ENCODE measurements at regions not wholly inside any gene's neighbourhood (a gene's known extent, or its start where the extent isn't known, plus 50 kb on each side); places are given as distances from the start of the nearest gene placed in this dataset.

DNA sequence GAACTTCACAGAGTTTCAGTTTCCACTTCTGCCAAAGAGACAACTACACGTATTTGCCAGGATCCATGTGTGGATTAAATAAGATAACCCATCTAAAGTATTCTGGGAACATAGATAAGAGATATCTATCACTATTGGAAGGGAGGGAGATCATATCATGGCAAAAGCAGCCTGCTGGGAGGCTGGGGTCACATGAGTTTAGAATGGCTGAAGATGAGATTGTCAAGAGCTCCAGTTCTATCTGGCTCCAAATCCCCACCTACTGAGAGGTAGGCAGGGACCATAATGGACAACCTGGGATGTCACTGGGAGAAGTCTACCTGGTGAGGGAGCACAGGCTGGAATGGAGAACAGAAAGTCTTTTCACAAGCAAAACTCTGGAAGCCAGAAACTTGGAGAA lies 192.6 kb upstream of the ST6GAL2 start:
- H3K9me3 Mint-ChIP-seq = peaks cover 2% of the 10 kb centered on the region
- no peaks in the 10 kb centered on the region for H3K27me3 Mint-ChIP-seq
- H3K4me1 Mint-ChIP-seq = no peaks in the 10 kb centered on the region
- no peak for DNase-seq
- CTCF ChIA-PET = no interaction called here
- H3K4me3 Mint-ChIP-seq = no peak overlapping the region
- H3K36me3 Mint-ChIP-seq = no peaks in the 10 kb centered on the region
- H3K27ac Mint-ChIP-seq = no peak overlapping the region

DNA sequence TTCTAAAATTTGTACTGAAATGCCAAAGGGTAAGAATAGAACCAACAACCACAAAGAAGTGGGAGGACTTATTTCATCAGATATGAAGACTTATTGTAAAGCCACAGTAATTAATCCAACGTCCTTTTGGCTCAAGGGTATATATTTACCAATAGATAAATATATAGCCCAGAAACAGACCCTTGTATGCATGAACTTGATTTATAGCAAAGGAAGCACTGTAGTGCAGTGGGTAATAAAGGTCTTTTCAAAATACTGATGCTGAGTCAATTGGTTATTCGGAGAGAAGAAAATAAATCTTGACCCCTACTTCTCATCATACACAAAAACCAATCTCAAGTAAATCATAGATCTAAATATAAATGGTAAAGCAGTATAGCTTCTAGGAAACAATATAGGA lies 200.5 kb upstream of the ST6GAL2 start:
- Mint-ChIP-seq H3K4me1 (no peaks in the 10 kb centered on the region), H3K9me3 (no peaks in the 10 kb centered on the region), H3K27ac (no peak overlapping the region), H3K36me3 (no peaks in the 10 kb centered on the region), H3K4me3 (no peak overlapping the region), H3K27me3 (no peaks in the 10 kb centered on the region)
- CTCF ChIA-PET = no interaction called here
- DNase-seq = no peak

DNA sequence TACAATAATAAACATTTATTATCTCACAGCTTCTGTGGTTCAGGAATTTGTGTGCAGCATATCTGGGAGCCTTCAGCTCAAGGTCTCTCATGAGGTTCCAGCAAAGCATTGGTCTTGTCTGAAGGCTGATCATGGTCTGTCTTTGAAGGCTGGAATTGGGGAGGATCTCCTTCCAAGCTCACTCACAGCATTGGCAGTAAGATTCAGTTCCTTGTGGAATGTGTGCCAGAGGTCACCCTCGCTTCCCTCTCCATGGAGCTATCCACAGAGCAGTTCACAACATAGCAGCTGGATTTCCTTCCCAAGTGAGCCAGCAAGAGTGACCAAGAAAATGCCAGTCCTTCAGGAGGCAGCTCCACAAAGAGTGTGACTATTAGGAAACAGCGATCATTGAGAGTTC lies 202.2 kb upstream of the ST6GAL2 start:
- Mint-ChIP-seq H3K4me1 (no peaks in the 10 kb centered on the region), H3K4me3 (no peak overlapping the region), H3K27ac (no peak overlapping the region), H3K9me3 (no peaks in the 10 kb centered on the region), H3K36me3 (no peaks in the 10 kb centered on the region), H3K27me3 (no peaks in the 10 kb centered on the region)
- CTCF ChIA-PET = no interaction called here
- DNase-seq = no peak

DNA sequence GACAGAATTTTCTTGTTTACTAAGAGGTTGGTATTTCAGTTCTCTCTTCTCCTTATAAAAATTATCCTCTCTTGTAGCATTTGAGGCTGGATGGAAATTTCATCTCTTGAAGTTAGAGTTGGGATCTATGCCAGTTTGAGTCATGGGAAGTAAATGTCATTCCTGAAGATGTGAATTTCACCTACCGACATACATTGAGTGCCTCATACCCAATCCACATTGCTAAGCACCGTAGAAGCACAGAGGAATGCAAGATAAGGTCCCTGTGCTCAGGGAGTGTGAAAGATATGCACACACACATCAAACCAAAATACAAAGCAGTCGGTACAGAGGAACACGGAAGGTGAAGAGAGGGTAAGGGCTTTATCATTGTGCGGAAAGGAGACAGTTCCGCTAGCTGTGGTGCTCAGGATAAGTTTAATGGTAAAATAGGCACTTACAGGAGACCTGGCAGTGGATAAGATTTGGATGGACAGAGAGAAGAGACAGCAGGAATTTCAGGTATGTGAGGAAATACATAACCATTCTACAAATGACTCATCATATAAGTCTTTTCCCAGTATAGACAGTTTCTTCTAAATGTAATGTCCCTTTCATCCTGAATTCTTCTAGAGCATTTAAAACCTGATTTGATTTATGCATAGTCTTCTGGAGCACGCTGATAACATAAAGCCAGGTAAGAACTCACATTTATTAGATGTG lies 205.3 kb upstream of the ST6GAL2 start:
- H3K4me3 Mint-ChIP-seq = no peak overlapping the region
- CTCF ChIA-PET = no interaction called here
- no peaks in the 10 kb centered on the region for H3K27me3 Mint-ChIP-seq
- no peaks in the 10 kb centered on the region for H3K36me3 Mint-ChIP-seq
- no peak for DNase-seq
- H3K4me1 Mint-ChIP-seq = no peaks in the 10 kb centered on the region
- H3K27ac Mint-ChIP-seq = no peak overlapping the region
- no peaks in the 10 kb centered on the region for H3K9me3 Mint-ChIP-seq

DNA sequence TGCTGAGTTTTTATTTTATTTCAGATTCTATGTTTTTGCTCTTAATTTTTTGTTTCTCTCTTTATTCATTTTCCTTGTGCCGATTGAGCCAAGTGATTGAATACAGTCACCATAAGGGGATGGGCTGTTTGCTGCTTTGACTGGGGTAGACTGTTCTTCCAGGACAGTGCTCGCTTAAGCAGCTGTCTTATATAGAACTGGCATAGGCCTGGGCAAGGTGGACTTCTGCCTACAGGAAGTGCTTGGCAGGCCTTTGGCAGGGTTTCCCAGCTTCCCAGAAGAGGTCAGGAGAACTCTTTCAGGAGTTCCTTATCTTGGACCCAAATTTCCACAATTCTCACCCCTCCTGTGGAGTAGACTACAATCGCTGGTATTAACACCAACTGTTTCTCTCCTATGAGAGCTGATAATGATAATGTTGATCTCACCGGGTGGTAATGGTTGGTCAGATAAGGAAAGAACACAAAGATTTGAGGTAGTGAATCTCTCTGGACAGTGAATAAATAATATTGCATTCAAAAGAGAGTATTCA lies 207.5 kb upstream of the ST6GAL2 start:
- Mint-ChIP-seq H3K4me3 (no peak overlapping the region), H3K4me1 (no peaks in the 10 kb centered on the region), H3K27ac (no peak overlapping the region), H3K9me3 (no peaks in the 10 kb centered on the region), H3K27me3 (no peaks in the 10 kb centered on the region), H3K36me3 (no peaks in the 10 kb centered on the region)
- no peak for DNase-seq
- CTCF ChIA-PET = no interaction called here

DNA sequence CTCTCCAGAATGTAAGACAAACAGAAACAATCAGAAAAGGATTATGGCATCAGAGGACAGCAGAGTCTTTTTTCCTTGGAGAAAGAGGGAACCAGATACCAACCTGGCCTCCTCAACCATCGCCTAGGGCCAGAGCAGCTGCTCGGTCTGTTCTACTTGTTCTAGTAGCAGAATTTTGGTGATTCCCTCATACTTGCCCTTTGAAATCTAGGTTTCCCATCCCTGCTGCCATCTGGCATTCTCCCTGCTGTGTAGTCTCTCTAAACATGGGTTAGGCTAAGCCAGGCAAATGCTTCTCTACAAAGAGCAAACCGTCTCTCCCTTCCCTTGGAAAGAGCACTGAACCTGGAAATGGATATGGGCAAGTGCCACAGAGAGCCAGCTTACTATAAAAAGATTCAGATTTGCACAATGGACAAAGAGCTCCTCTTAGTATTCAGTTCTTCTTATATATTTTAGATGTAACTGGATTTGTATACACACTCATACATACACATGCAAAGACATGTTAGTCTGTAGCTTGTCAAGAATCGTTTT lies 208.6 kb upstream of the ST6GAL2 start:
- Mint-ChIP-seq H3K9me3 (no peaks in the 10 kb centered on the region), H3K4me3 (no peak overlapping the region), H3K4me1 (no peaks in the 10 kb centered on the region), H3K27ac (no peak overlapping the region), H3K36me3 (no peaks in the 10 kb centered on the region), H3K27me3 (no peaks in the 10 kb centered on the region)
- CTCF ChIA-PET = no interaction called here
- DNase-seq = no peak

DNA sequence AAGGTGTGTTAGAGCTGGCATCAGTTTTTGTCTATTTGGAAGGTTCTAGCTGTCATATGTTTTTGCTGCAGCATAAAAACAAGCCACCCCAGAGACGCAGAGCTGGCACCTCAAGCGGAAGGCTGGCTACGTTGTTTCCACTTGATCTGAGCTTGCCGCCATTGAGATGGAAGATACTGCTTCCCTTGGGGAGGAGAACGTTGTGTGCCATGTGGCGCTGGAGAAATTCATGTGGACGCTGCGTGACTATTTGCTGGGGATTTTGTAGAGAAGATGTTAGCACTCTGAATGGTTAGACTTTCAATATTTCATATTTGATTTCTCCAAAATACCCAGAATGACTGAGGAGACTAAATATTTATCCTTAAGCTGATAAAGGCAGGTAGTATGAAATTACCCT lies 216.2 kb upstream of the ST6GAL2 start:
- no peaks in the 10 kb centered on the region for H3K4me1 Mint-ChIP-seq
- no peak overlapping the region for H3K4me3 Mint-ChIP-seq
- CTCF ChIA-PET = no interaction called here
- H3K27ac Mint-ChIP-seq = no peak overlapping the region
- DNase-seq = no peak
- no peaks in the 10 kb centered on the region for H3K9me3 Mint-ChIP-seq
- H3K36me3 Mint-ChIP-seq = no peaks in the 10 kb centered on the region
- H3K27me3 Mint-ChIP-seq = no peaks in the 10 kb centered on the region

DNA sequence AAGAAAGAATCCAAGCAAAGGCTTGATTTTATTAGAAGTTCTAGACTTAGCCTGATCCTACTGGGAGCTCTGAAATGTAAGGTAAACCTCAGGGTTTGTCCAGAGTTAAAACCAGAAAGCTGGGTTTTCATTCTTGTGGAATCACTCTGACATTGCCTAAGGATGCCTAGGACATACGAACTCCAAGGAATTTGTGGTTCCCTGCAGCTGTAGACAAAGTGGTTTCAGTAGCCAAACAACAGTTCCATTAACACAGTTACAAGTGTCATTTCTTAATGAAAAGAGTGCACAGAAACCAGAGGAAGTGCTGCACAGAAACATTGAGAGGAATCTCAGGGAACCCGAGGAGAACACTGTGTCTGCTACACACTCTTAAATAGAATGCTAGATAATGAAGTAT lies 221.4 kb upstream of the ST6GAL2 start:
- Mint-ChIP-seq H3K36me3 (no peaks in the 10 kb centered on the region), H3K9me3 (peaks cover 2% of the 10 kb centered on the region), H3K4me1 (no peaks in the 10 kb centered on the region), H3K27ac (no peak overlapping the region), H3K4me3 (no peak overlapping the region), H3K27me3 (no peaks in the 10 kb centered on the region)
- CTCF ChIA-PET = no interaction called here
- no peak for DNase-seq

DNA sequence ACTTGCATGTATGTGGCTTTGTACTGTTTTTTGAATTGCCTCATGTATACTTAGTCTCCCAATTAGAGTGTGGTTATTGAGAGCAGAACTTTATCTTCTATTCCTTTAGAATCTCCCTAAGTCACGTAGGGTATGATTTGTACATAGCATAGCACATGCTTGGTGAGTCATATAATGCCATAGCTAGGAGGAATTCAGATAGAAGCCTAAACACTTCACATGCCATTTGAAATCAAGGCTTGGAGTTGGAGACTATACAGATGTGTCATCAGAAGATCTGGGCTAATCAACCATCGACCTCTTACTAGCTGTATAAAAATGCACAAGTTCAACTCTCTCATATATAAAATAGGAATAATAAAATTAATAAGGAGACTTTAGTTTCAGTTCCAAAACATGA lies 222.6 kb upstream of the ST6GAL2 start:
- no peaks in the 10 kb centered on the region for H3K27me3 Mint-ChIP-seq
- CTCF ChIA-PET = no interaction called here
- no peak overlapping the region for H3K27ac Mint-ChIP-seq
- no peaks in the 10 kb centered on the region for H3K36me3 Mint-ChIP-seq
- no peak overlapping the region for H3K4me3 Mint-ChIP-seq
- DNase-seq = no peak
- H3K9me3 Mint-ChIP-seq = peaks cover 2% of the 10 kb centered on the region
- H3K4me1 Mint-ChIP-seq = no peaks in the 10 kb centered on the region

DNA sequence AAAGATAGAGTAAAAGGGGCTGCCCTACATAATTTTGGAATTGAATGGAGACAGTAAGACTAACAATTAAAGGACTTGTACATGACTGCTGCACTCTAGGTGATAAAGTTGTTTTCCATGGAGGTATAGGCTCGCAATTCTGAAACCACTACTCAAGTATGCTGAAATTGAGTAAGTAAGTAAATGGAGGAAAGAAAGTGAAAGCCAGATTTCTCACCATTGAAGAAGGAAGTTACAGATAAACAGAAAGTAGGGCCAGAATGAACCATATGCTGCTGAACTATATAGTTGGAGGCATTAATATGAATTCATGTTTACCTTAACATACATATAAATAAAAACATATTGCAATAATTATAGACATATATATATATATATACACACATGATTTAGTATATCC lies 225.7 kb upstream of the ST6GAL2 start:
- no peak for DNase-seq
- Mint-ChIP-seq H3K27ac (no peak overlapping the region), H3K9me3 (peaks cover 2% of the 10 kb centered on the region), H3K27me3 (no peaks in the 10 kb centered on the region), H3K36me3 (no peaks in the 10 kb centered on the region), H3K4me1 (no peaks in the 10 kb centered on the region), H3K4me3 (no peak overlapping the region)
- CTCF ChIA-PET = no interaction called here

DNA sequence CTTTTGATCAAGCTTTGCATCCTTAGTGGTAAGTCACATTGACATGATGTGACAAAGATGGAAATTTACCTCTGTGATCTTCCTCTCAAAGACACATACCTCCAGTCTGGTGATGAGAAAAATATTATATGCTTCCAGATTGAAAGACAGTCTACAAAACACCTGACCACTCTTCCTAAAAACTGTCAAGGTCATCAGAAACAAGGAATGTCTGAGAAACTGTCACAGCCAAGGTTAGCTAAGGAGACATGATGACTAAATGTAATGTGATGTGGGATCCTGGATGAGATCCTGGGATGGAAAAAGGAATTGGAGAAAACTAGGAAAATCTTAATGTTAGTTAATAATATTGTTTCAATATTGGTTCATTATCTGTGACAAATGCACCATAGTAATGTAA lies 226.6 kb upstream of the ST6GAL2 start:
- Mint-ChIP-seq H3K4me1 (no peaks in the 10 kb centered on the region), H3K27ac (no peak overlapping the region), H3K27me3 (no peaks in the 10 kb centered on the region), H3K9me3 (peaks cover 2% of the 10 kb centered on the region), H3K36me3 (no peaks in the 10 kb centered on the region), H3K4me3 (no peak overlapping the region)
- no peak for DNase-seq
- CTCF ChIA-PET = no interaction called here

DNA sequence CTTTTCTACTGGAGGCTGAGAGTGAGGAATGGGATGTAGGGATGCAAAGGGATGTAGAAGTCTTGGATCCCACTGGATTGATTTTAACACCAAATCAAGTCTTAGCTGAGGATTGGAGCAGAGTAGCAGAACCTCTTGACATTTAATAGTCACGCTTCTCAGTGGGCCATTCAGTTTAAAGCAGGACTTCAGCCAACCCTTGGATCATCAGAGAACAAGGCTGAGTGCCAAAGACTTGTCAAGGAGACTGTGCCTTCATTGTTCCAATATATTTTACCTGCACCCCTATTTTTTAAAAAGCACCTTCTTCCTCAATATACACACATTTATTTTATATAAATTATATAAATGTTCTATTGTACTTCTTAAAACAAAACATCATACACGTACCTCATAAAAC lies 242.4 kb upstream of the ST6GAL2 start:
- no peak for DNase-seq
- CTCF ChIA-PET = no interaction called here
- Mint-ChIP-seq H3K27me3 (no peaks in the 10 kb centered on the region), H3K36me3 (no peaks in the 10 kb centered on the region), H3K27ac (no peak overlapping the region), H3K4me1 (no peaks in the 10 kb centered on the region), H3K9me3 (no peaks in the 10 kb centered on the region), H3K4me3 (no peak overlapping the region)

DNA sequence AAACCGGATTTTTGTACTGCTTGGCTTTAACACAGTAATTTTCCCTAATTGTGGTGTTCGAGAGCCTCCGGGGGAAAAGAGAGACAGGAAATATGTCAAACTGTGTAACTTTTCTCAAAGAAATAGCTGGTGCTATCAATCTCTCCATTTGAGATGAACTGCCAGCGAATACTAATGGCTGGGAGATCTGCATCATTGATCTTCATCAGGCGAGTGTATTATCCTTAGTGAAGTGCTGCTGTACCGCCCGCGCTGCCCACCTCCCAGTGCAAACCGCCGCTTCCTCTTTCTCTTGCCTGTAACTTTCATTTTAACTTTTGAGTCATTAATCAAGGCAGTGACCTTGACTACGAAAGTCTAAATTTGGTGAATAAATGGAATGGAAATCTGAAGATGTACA lies 246.1 kb upstream of the ST6GAL2 start:
- Mint-ChIP-seq H3K27ac (no peak overlapping the region), H3K4me3 (no peak overlapping the region), H3K27me3 (no peaks in the 10 kb centered on the region), H3K9me3 (no peaks in the 10 kb centered on the region), H3K4me1 (no peaks in the 10 kb centered on the region), H3K36me3 (no peaks in the 10 kb centered on the region)
- DNase-seq = no peak
- CTCF ChIA-PET = no interaction called here

DNA sequence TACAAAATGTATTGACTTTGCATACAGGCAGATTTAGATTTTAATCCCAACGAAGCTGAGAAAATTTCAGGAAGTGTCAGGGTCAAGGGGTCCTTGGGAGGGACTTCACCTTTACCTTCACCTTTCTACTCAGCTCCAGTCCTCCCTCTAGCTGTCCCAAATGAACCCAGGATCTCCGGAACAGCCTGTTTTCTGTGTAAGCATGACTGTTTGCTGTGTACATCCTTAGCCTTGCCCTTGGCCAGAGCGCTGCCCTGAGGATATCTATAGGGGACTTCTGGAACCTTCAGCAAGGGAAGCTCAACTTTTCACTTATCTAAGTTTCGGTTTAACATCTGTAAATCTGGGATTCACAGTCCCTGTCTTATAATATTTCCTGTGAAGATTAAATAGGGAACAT lies 246.8 kb upstream of the ST6GAL2 start:
- H3K9me3 Mint-ChIP-seq = no peaks in the 10 kb centered on the region
- no peak overlapping the region for H3K4me3 Mint-ChIP-seq
- H3K27me3 Mint-ChIP-seq = no peaks in the 10 kb centered on the region
- no peaks in the 10 kb centered on the region for H3K36me3 Mint-ChIP-seq
- H3K4me1 Mint-ChIP-seq = no peaks in the 10 kb centered on the region
- no peak overlapping the region for H3K27ac Mint-ChIP-seq
- DNase-seq = no peak
- CTCF ChIA-PET = no interaction called here

DNA sequence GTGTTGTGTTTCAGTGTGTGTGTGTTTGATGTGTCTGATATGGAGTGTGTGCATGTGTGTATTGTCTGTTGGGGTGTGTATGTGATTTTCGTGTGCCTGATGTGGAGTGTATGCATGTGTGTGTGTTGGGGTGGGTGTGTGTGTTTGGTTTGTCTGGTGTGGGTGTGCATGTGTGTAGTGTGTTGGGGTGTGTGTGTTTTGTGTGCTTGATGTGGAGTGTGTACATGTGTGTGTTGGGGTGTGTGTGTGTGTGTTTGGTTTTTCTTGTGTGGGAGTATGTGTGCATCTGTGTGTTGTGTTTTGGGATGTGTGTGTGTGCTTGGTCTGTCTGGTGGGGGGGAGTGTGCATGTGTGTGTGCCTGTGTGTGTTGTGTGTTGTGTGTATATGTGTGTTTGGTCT lies 247.4 kb upstream of the ST6GAL2 start:
- Mint-ChIP-seq H3K27ac (no peak overlapping the region), H3K36me3 (no peaks in the 10 kb centered on the region), H3K27me3 (no peaks in the 10 kb centered on the region), H3K4me3 (no peak overlapping the region), H3K9me3 (no peaks in the 10 kb centered on the region), H3K4me1 (no peaks in the 10 kb centered on the region)
- CTCF ChIA-PET = no interaction called here
- DNase-seq = no peak

DNA sequence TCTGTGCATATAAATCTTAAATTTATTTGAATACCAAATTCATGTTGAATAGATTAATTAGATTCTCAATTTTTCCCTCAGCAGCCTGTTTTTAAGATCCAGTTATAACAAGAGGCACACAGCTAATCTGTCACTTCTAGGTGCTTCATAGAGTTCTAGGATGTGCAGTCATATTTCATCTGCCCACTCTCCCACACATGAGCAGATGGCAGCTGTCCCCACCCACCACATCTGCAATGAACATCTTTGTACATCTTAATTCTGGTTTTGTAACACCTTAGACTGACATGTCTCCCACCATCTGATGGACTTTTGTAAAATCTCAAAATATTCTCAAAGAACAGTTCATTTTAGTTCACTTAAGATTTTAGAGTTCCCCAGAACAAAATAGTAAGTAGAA lies 250.8 kb upstream of the ST6GAL2 start:
- Mint-ChIP-seq H3K9me3 (no peaks in the 10 kb centered on the region), H3K4me3 (no peak overlapping the region), H3K4me1 (no peaks in the 10 kb centered on the region), H3K27me3 (no peaks in the 10 kb centered on the region), H3K27ac (no peak overlapping the region), H3K36me3 (no peaks in the 10 kb centered on the region)
- DNase-seq = no peak
- CTCF ChIA-PET = no interaction called here
